ENCODE measurements at regions not wholly inside any gene's neighbourhood (a gene's known extent, or its start where the extent isn't known, plus 50 kb on each side); places are given as distances from the start of the nearest gene placed in this dataset.

DNA sequence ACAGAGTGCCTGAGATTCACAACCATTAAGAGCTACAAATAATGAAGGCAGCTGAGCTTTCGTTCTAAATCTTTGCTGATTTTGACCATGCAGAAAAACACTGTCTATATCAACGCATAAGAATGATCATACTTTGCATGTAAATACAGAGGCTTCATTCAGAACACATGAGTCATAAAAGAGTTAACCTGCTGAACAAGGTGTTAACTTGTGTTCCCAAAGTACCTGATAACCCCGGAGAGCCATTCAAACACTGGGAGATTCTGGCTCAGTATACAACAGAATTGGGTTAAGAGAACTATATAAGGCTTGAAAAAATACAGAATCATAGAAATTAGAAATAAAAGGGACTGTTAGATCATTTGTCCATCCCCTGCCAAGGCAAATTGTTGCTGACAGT is 964.3 kb upstream of the TENM3 start:
- no peak for DNase-seq

- no peak for DNase-seq
Measured at GRCh38 chr4:181281451-181281850, 961.8 kb upstream of the TENM3 start.

- no peak for DNase-seq
Measured at GRCh38 chr4:181289198-181289597, 954.0 kb upstream of the TENM3 start.

GRCh38 chr4:181291615-181292014 is 951.6 kb upstream of the TENM3 start:
- DNase-seq, result no peak

- no peak for DNase-seq
Measured at GRCh38 chr4:181293014-181293413, 950.2 kb upstream of the TENM3 start.

DNA sequence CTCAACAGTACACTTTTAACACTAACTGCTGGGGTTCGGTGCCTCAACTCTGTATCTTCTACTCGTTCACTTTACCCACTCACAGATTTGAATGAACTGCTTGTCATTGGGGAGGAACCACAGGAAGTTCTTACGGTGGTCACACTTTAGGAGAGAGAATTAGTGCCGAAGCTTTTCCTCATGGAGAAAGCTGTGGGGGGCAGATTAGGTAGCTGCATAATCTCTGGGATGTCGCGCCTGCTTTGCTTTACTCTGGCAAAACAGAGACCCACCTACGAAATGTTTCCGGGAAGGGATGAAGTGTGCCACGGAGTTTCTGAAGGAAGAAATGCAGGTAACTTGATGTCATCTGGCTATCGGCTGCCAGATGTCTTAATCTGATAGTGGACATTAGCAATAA is 949.7 kb upstream of the TENM3 start:
- DNase-seq, result no peak

DNA sequence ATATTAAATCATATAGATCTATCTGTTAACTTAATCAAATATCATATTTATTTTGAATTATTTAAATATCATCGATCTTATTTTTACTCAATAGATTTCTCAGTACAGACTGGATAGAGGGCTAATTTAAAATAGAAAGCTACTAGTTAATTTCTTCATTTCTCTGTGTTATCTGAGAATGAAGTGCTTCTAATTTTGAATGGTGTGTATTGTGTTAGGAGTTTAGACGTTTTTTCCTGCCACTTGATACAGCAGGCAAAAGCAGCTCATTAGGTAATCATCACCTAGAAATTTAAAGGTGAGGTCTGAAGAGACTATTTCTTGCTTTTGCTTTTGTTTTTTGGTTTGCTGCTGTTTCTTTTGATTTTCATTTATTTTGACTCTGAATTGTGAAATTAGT is 948.8 kb upstream of the TENM3 start:
- DNase-seq, result no peak

DNA sequence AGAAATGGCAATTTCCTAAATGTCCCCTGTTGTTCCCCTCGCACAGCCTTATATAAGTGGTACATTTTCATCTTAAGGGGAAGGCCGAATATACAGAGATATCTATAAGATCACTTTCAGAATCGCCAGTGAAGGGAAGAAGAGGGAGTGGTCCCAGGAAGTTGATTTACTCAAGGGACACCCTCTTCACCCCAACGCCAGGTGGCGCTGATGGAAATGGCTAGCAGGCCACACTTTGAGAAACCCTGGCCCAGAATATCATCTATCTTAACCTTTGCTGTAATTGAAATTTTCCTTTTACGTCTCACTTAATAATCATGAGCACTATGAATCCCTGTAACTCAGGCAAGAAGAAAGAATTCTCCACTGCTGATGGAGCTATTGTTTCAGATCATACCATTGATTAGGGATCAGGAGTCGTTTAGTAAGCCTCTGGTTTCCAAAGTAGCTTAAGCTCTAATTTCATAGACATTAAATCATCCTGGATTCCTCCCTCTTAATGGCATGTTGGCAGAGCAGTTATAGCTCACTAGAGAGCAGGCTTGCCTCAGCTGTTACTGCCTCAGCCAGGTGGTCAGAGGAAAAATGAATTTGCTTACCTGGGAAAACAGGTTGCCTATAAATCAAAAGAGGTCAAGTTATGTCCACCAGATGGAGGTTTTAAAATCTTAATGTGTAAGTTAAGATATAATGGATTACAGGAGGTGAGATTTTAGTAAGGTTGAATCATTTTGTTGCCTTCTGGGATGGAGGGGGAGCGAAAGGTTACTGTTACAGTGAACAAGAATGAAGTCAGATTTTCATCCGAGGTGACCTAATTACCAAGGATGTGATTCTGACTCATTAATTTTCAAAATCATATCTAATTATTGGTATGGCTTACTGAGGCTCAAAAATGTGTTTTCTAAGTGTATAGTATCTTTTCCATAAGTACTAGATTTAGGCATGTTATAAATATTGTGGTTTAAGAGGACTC is 941.2 kb upstream of the TENM3 start:
- no peak for DNase-seq

GRCh38 chr4:181307824-181308223 is 935.4 kb upstream of the TENM3 start:
- no peak for DNase-seq

- DNase-seq, result no peak
Measured at GRCh38 chr4:181308476-181309312, 934.5 kb upstream of the TENM3 start.

DNA sequence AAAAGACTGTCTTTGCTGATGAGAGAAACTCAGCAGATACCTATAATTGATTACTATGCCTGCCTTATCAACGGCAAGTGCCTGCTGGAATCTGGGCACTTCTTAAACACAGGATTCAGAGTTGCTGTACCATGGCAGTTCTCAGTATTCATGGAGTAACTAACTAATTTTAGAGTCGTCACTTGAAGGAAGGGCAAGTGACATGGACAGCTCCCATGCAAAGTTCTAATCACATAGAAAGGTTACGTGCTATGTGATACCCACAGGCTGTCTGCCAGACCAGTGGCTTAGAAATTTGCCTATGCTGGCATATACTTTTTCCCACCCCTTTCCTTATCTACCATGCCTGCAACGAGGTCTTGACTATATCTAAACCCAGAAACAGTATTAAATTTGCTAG is 931.1 kb upstream of the TENM3 start:
- DNase-seq, result no peak

DNA sequence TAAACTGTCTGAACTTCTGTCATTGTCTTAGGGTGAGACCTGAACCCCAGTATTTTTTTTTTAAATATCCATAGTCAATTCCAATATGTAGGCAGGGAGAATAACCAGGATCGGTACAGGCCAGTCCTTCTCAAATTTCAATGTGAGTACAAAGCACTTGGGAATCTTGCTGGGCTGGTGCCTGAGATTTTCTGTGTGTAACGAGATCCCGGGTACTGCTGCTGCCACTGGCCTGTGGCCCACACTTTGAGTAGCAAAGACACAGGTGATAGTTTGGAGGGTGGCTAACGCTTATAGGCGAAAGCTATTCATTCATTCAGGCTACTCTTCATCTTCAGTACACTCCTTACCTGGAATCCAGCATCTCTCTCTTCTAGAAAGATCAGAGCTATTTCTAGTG is 923.6 kb upstream of the TENM3 start:
- DNase-seq, result no peak

- DNase-seq, result no peak
Measured at GRCh38 chr4:181323061-181323460, 920.1 kb upstream of the TENM3 start.

- DNase-seq, result no peak
Measured at GRCh38 chr4:181330654-181331201, 912.5 kb upstream of the TENM3 start.

DNA sequence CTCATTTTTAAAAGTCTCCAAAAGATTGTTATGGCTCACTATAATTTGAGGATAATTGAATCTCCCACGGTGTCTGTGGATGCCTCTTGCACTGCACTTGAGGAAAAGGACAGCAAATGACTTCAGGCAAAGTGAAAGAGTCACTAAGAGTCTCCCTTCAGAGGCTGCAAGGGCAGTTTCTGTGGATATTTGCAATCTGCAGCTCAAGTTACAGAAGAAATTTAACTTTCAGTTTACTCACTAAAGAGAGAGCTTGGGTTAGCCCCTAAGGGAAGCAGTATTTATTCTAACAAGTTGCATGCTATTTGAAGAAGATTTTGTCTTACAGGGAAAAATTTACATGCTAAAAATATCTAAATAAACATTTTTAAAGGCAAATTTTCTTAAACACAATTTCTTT is 912.0 kb upstream of the TENM3 start:
- no peak for DNase-seq

DNA sequence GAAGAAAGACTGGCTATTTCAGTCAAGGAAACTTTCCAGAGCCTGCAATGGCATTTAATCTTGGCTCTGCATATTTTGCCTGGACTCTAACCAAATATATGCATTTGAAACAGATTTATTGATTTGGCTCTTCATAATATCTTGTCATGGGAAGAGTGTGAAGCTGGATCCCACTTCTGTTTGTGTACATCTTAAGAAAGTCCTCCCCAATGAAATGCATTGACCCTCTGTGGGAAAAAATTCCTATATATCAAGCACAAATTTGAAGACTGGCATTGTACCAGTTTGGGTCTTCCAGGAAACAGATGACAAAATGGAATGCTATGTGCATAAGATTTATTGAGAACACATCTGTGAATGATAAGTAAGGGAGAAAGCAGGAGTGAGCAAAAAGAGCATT is 897.3 kb upstream of the TENM3 start:
- no peak for DNase-seq

- DNase-seq, result no peak
Measured at GRCh38 chr4:181350615-181351415, 892.4 kb upstream of the TENM3 start.

DNA sequence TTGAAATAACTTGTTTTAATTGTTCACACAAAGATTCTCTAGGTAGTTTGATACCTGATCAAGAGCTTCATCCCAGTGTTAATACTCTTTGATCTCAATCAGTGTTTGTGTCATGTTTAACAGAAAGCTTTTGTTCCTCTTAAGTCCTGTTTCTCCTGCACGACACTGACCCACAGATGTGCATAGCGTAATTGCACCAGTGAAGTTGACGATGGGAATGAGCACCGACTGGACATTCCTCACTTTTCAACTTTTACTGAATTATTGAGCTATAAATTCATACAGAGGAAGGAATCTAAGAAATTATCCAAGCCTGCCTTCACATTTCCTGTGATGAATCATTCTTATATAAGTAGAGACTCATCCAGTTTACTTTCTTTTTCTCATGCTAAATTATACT is 878.7 kb upstream of the TENM3 start:
- no peak for DNase-seq

DNA sequence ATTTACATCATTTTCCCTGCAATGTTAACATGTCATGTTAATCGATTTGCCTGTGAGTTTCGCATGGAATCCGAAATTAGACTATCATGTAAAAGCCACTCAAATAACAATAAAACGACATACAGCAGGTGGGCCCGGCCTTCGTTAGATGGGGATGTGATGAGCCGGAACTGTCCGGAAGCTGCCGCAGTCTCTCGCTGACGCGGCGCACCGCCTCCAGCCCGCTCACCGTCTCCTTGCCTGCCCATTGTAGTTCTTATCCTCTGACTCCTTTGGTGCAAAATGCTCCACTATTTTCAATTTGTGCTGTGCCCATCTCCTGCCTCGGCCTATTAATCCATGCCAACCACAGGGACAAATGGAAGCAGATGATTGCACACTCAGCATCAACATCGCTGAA is 877.5 kb upstream of the TENM3 start:
- DNase-seq, result no peak

- no peak for DNase-seq
Measured at GRCh38 chr4:181372014-181372413, 871.2 kb upstream of the TENM3 start.

- no peak for DNase-seq
Measured at GRCh38 chr4:181376058-181376457, 867.1 kb upstream of the TENM3 start.

GRCh38 chr4:181388061-181388460 is 855.1 kb upstream of the TENM3 start:
- no peak for DNase-seq

DNA sequence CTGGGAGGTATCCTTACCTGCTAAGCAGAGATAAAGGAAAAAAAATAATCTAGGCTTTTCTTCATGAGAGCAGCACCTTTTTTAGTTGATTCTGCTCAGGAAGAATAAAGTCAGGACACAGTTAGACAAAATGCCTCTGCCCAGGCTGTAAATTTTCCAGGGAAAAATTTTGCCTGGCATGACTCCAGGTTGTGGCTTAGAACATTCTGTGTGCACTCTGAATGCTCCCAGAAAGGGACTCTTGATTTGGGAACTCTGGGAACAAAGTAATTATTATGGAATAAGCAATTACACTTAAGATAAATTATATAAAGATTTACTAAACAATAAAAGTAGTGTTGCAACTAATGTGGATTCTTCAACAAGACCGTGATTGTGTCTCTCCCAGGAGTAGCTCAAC is 826.2 kb upstream of the TENM3 start:
- DNase-seq, result no peak
